ENCODE measurements at regions not wholly inside any gene's neighbourhood (a gene's known extent, or its start where the extent isn't known, plus 50 kb on each side); places are given as distances from the start of the nearest gene placed in this dataset.

GRCh38 chr13:26484196-26484595 lies 73.3 kb upstream of the WASF3 start:
- Histone ChIP-seq H3K4me1 (no peaks in the 10 kb centered on the region), H3K4me3 (no peak overlapping the region), H3K27ac (no peak overlapping the region), H3K9me3 (no peaks in the 10 kb centered on the region), H3K27me3 (no peaks in the 10 kb centered on the region), H3K36me3 (no peaks in the 10 kb centered on the region)
- DNase-seq (no peak), ATAC-seq (no peak)
- intact Hi-C loops (cut with DNase I) = no loop called here
- TF ChIP-seq, protein P1, sequence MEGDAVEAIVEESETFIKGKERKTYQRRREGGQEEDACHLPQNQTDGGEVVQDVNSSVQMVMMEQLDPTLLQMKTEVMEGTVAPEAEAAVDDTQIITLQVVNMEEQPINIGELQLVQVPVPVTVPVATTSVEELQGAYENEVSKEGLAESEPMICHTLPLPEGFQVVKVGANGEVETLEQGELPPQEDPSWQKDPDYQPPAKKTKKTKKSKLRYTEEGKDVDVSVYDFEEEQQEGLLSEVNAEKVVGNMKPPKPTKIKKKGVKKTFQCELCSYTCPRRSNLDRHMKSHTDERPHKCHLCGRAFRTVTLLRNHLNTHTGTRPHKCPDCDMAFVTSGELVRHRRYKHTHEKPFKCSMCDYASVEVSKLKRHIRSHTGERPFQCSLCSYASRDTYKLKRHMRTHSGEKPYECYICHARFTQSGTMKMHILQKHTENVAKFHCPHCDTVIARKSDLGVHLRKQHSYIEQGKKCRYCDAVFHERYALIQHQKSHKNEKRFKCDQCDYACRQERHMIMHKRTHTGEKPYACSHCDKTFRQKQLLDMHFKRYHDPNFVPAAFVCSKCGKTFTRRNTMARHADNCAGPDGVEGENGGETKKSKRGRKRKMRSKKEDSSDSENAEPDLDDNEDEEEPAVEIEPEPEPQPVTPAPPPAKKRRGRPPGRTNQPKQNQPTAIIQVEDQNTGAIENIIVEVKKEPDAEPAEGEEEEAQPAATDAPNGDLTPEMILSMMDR (IDR thresholded peaks at IDR 0.05) = no peak

DNA sequence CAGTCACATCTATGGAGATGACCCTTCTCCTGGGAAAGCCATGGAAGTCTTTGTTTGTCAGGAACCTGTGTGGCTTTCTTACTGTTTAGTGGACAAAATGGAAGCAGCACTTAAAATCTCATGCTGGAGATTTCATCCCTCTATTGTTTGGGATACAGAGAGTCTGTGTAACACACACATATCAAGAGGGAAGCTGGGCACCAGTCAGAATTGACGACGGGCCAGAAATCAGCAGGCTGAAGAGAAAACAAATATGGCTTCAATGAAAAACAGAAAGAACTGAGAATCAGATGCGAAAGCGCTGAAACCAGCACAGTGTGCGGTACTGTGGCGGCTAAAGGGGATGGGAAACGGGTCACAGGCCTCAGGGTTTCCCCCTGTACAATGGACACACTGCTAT lies 72.2 kb upstream of the WASF3 start:
- TF ChIP-seq, protein P1 (IDR thresholded peaks at IDR 0.05) = no peak
- H3K4me1 ChIP-seq = no peaks in the 10 kb centered on the region
- no peaks in the 10 kb centered on the region for H3K9me3 ChIP-seq
- no peak overlapping the region for H3K27ac ChIP-seq
- ATAC-seq = no peak
- H3K4me3 ChIP-seq = no peak overlapping the region
- no peaks in the 10 kb centered on the region for H3K27me3 ChIP-seq
- no peaks in the 10 kb centered on the region for H3K36me3 ChIP-seq
- intact Hi-C loops (cut with DNase I) = no loop called here
- no peak for DNase-seq

GRCh38 chr13:26485786-26486185 lies 71.7 kb upstream of the WASF3 start:
- H3K9me3 ChIP-seq = no peaks in the 10 kb centered on the region
- H3K4me1 ChIP-seq = no peaks in the 10 kb centered on the region
- ATAC-seq (no peak), DNase-seq (no peak)
- TF ChIP-seq, protein P1 (IDR thresholded peaks at IDR 0.05) = no peak
- no peak overlapping the region for H3K4me3 ChIP-seq
- H3K36me3 ChIP-seq = no peaks in the 10 kb centered on the region
- intact Hi-C loops (cut with DNase I) = no loop called here
- H3K27ac ChIP-seq = no peak overlapping the region
- H3K27me3 ChIP-seq = no peaks in the 10 kb centered on the region

DNA sequence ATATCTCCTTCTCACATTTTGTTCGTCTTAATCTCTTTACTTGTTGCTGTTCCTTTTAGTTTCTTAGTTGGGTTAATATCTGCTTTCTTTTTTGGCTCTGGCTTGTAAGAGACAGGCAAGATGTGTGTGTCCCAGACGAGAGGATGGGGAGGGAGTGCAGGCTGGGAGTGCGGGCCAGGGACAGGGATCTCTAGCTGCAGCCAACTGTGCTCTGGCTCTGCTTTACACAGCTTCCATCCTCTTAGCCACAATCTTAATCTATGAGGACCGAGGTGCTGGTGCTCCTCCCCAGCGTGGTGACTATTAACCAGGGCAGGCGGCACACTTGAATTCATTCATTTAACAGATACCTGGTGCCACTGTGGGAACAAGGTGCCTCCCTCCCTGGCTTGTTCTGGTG lies 70.9 kb upstream of the WASF3 start:
- intact Hi-C loops (cut with DNase I) = no loop called here
- no peaks in the 10 kb centered on the region for H3K4me1 ChIP-seq
- no peak for DNase-seq
- TF ChIP-seq, protein P1 (IDR thresholded peaks at IDR 0.05) = no peak
- H3K27me3 ChIP-seq = no peaks in the 10 kb centered on the region
- no peaks in the 10 kb centered on the region for H3K9me3 ChIP-seq
- ATAC-seq = no peak
- H3K27ac ChIP-seq = no peak overlapping the region
- no peak overlapping the region for H3K4me3 ChIP-seq
- H3K36me3 ChIP-seq = no peaks in the 10 kb centered on the region

DNA sequence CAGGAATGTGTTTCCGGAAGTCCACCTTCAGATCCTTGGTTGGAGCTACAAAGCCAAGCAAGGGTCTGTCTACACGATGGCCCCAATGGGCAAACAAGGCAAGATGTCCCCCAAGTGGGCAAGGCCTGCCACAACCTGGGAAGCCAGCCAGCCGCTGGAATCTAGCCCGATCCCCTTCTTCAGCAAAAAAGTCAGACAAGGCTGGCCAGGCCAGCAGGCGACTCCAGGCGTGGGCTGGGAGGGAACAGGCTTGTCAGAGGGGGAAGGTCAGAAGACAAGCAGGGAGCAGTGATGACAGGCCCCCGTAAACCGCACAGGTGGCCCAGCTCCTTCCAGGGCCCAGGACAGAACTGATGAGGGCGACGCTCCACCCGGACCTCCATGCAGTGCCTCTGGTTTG lies 69.7 kb upstream of the WASF3 start:
- ATAC-seq (no peak), DNase-seq (no peak)

More for the DNA sequence above, 69.7 kb upstream of the WASF3 start:
- H3K9me3 ChIP-seq = no peaks in the 10 kb centered on the region
- intact Hi-C loops (cut with DNase I) = no loop called here
- no peak overlapping the region for H3K4me3 ChIP-seq
- H3K27ac ChIP-seq = no peak overlapping the region
- H3K36me3 ChIP-seq = no peaks in the 10 kb centered on the region
- no peaks in the 10 kb centered on the region for H3K4me1 ChIP-seq
- TF ChIP-seq, protein P1 (IDR thresholded peaks at IDR 0.05) = no peak
- H3K27me3 ChIP-seq = no peaks in the 10 kb centered on the region
